Gastroesophageal sphincter (tissue), 4 donors: ENCODE measurements at regions not wholly inside any gene's neighbourhood (a gene's known extent, or its start where the extent isn't known, plus 50 kb on each side); places are given as distances from the start of the nearest gene placed in this dataset.

Experiments
- ATAC-seq: fragments of 150-250 bp; one replicate; pipeline ENCODE4 v1.9.1; 2016; ENCODE audit warnings: mild to moderate bottlenecking, moderate library complexity
- H3K27ac ChIP-seq, 4 donors: fragments of 200-600 bp; sonication (generic) in 3 of 4; 1 replicate in 3 of 4; 2 replicates in 1 of 4; pipeline ENCODE4 v1.5.1; 2016 to 2019
- H3K27me3 ChIP-seq: fragments of 200-600 bp; sonication (generic); one replicate; pipeline ENCODE4 v1.5.1; 2019
- H3K36me3 ChIP-seq, 2 donors: fragments of 200-600 bp; sonication (generic); one replicate each; pipeline ENCODE4 v1.5.1; 2019; ENCODE audit warnings: control low read depth in 1 of 2
- H3K4me1 ChIP-seq, 3 donors: fragments of 200-600 bp; sonication (generic); 1 replicate in 2 of 3; 2 replicates in 1 of 3; pipeline ENCODE4 v1.5.1; 2016 to 2019; ENCODE audit warnings: control low read depth in 2 of 3
- H3K4me3 ChIP-seq, 2 donors: fragments of 200-600 bp; sonication (generic); one replicate each; pipeline ENCODE4 v1.5.1; 2019; ENCODE audit warnings: mild to moderate bottlenecking in 1 of 2, moderate library complexity in 1 of 2
- H3K9me3 ChIP-seq, 3 donors: fragments of 200-600 bp; sonication (generic); one replicate each; pipeline ENCODE4 v1.5.1; 2017 to 2019; ENCODE audit warnings: control low read depth in 2 of 3
- CTCF ChIP-seq, 4 experiments: fragments of 200-600 bp in 2 of 4; fragments of 450-650 bp in 2 of 4; sonication (generic) in 1 of 4; IDR thresholded peaks; one replicate each; pipeline ENCODE4 v1.5.1; 2017 to 2019; ENCODE audit warnings: antibody characterized with exemption in 4 of 4, mild to moderate bottlenecking in 2 of 4, moderate library complexity in 2 of 4
- EP300 ChIP-seq: sonication (generic); formaldehyde crosslinking; IDR thresholded peaks from one replicate; pipeline ENCODE4 v1.6.1; 2017; ENCODE audit warnings: antibody characterized with exemption, mild to moderate bottlenecking
- POLR2A ChIP-seq, 2 donors: fragments of 450-650 bp; IDR thresholded peaks; one replicate each; pipeline ENCODE4 v1.6.1; 2017; ENCODE audit warnings: antibody characterized with exemption in 2 of 2, mild to moderate bottlenecking in 2 of 2, moderate library complexity in 1 of 2
- POLR2AphosphoS5 ChIP-seq: sonication (generic); formaldehyde crosslinking; IDR thresholded peaks from one replicate; pipeline ENCODE4 v1.6.1; 2017; ENCODE audit warnings: antibody characterized with exemption
- WGBS, 2 donors: methylation state at CpG; one replicate each; pipeline ENCODE4 v1.1.5; 2018; ENCODE audit warnings: low coverage in 1 of 2; 5-methylcytosine and 5-hydroxymethylcytosine counted together

GRCh38 chr3:101131767-101132166 is 138.5 kb upstream of the ABI3BP start:
- no peaks in the 10 kb centered on the region for H3K36me3 ChIP-seq
- no peak overlapping the region for H3K4me3 ChIP-seq
- H3K9me3 ChIP-seq: no peaks in the 10 kb centered on the region
- no peak overlapping the region for H3K27ac ChIP-seq
- no peak for ATAC-seq
- H3K27me3 ChIP-seq: no peaks in the 10 kb centered on the region
- no peaks in the 10 kb centered on the region for H3K4me1 ChIP-seq
- TF ChIP-seq EP300: no peak
- WGBS, 2 donors: 100% methylated on average over 2 of the region's 2 CpGs; no CpG with 5 or more reads in 1 of the 2 donors

GRCh38 chr3:101128786-101129185 is 135.6 kb upstream of the ABI3BP start:
- Histone ChIP-seq H3K27me3 (no peaks in the 10 kb centered on the region), H3K9me3 (no peaks in the 10 kb centered on the region), H3K36me3 (no peaks in the 10 kb centered on the region), H3K4me1 (no peaks in the 10 kb centered on the region), H3K4me3 (no peak overlapping the region), H3K27ac (no peak overlapping the region)
- ATAC-seq: no peak
- TF ChIP-seq POLR2AphosphoS5: no peak
- TF ChIP-seq EP300: no peak
- no peak for TF ChIP-seq POLR2A (IDR thresholded peaks at IDR 0.05)
- TF ChIP-seq CTCF (IDR thresholded peaks at IDR 0.05): no peak
- 71 to 80% methylated on average over 2 to 9 of the region's 9 CpGs for WGBS, 2 donors

GRCh38 chr3:101128001-101128400 is 134.8 kb upstream of the ABI3BP start:
- TF ChIP-seq POLR2AphosphoS5 (no peak), CTCF (IDR thresholded peaks at IDR 0.05) (no peak), POLR2A (IDR thresholded peaks at IDR 0.05) (no peak), EP300 (no peak)
- H3K9me3 ChIP-seq: no peaks in the 10 kb centered on the region
- H3K27me3 ChIP-seq: no peaks in the 10 kb centered on the region
- ATAC-seq: no peak
- no peak overlapping the region for H3K4me3 ChIP-seq
- no peaks in the 10 kb centered on the region for H3K36me3 ChIP-seq
- H3K4me1 ChIP-seq: no peaks in the 10 kb centered on the region
- H3K27ac ChIP-seq: no peak overlapping the region
- WGBS, 2 donors: 75 to 85% methylated on average over 1 of the region's 1 CpG

- H3K27ac ChIP-seq: no peak overlapping the region
Measured at GRCh38 chr3:101124125-101124524, 130.9 kb upstream of the ABI3BP start.

GRCh38 chr3:101123081-101123480 is 129.9 kb upstream of the ABI3BP start:
- no peak for TF ChIP-seq CTCF (IDR thresholded peaks at IDR 0.05)
- TF ChIP-seq POLR2AphosphoS5: no peak
- no peak for TF ChIP-seq EP300
- no peak for TF ChIP-seq POLR2A (IDR thresholded peaks at IDR 0.05)
- Histone ChIP-seq H3K4me1 (no peaks in the 10 kb centered on the region), H3K27me3 (no peaks in the 10 kb centered on the region), H3K27ac (no peak overlapping the region), H3K9me3 (no peaks in the 10 kb centered on the region), H3K36me3 (no peaks in the 10 kb centered on the region), H3K4me3 (no peak overlapping the region)
- no peak for ATAC-seq
- WGBS, 2 donors: 78 to 100% methylated on average over 1 to 2 of the region's 2 CpGs

More at GRCh38 chr3:101124125-101124524, 130.9 kb upstream of the ABI3BP start:
- 60 to 63% methylated on average over 1 to 2 of the region's 2 CpGs for WGBS, 2 donors
- Histone ChIP-seq H3K4me1 (no peaks in the 10 kb centered on the region), H3K27me3 (no peaks in the 10 kb centered on the region), H3K9me3 (no peaks in the 10 kb centered on the region), H3K36me3 (no peaks in the 10 kb centered on the region), H3K4me3 (no peak overlapping the region)
- no peak for ATAC-seq
- no peak for TF ChIP-seq CTCF (IDR thresholded peaks at IDR 0.05)
- TF ChIP-seq POLR2A (IDR thresholded peaks at IDR 0.05): no peak
- no peak for TF ChIP-seq POLR2AphosphoS5
- no peak for TF ChIP-seq EP300

GRCh38 chr3:101122681-101123080 is 129.5 kb upstream of the ABI3BP start:
- ATAC-seq: no peak
- Histone ChIP-seq H3K4me1 (no peaks in the 10 kb centered on the region), H3K27ac (no peak overlapping the region), H3K9me3 (no peaks in the 10 kb centered on the region), H3K27me3 (no peaks in the 10 kb centered on the region), H3K36me3 (no peaks in the 10 kb centered on the region), H3K4me3 (no peak overlapping the region)
- no peak for TF ChIP-seq EP300
- TF ChIP-seq POLR2A (IDR thresholded peaks at IDR 0.05): no peak
- no peak for TF ChIP-seq POLR2AphosphoS5
- TF ChIP-seq CTCF (IDR thresholded peaks at IDR 0.05): no peak
- 78 to 100% methylated on average over 2 of the region's 2 CpGs for WGBS, 2 donors
